EH (cell line): ENCODE measurements at regions not wholly inside any gene's neighbourhood (a gene's known extent, or its start where the extent isn't known, plus 50 kb on each side); places are given as distances from the start of the nearest gene placed in this dataset.
"Not testable (repeated sequence)": the region's sequence is repeated elsewhere in the genome, so short reads cannot be mapped to it uniquely, and the experiment has no call there.

Source experiments
- DNase-seq: peaks from one replicate; pipeline ENCODE4 v3.0.0-alpha.2; 2015; ENCODE audit warnings: low read depth

GRCh38 chr21:22288885-22289499, 1290.8 kb downstream of the NCAM2 start:
- DNase-seq: no peak

DNA sequence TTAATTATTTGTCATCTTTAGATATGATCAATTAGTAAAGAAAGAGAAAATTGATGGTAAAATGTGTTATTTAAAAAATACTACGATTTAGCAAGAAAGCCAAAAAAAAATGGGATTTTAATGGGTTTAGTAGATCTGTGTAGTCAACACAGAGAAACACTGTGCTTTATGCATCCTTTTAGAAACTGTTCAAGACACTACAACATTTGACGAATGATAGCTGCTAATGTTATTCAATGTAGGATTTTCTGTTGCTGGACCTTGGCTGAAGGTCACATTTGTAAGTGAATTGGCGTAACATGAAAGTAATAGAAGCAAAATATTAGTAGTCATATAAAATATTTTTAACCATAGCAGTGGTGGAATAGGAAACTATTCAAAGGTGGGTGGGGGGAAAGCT, 1293.9 kb downstream of the NCAM2 start:
- DNase-seq: no peak

GRCh38 chr21:22297575-22297974, 1299.4 kb downstream of the NCAM2 start:
- no peak for DNase-seq

DNA sequence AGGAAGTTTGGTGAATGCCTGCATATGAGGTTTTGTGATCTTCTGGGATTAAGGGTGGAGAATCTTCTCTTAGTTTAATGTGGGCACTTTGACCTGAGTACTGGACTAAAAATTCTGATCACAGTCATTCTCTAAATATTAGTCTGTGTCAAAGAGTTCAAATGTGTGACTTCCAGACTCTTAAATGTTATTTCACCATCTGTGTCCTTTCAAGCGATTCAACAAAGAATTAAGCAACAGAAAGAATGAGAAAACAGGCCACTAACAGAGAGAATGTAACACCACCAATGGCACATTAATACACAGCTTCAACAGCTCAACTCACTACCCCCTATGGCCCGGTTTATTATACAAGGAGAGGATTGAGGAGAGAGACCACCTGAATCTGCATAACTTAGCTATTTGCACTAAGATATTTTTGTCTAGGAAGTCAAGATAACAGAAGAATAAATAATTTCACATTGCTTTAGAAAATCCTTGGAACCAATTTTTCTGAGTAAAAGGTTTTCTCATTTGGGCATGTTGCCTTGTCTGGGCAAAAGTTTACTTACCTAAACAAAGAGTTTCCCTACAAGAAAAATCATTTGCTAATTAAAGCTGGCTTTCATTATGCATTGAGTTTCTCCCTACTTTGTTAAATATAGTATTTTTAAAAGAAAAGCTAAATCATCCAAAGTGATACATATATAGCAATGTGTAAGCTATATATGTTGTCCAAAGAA, 1313.7 kb downstream of the NCAM2 start:
- no peak for DNase-seq

- no peak for DNase-seq
Observed at GRCh38 chr21:22314963-22315362, 1316.8 kb downstream of the NCAM2 start.

DNA sequence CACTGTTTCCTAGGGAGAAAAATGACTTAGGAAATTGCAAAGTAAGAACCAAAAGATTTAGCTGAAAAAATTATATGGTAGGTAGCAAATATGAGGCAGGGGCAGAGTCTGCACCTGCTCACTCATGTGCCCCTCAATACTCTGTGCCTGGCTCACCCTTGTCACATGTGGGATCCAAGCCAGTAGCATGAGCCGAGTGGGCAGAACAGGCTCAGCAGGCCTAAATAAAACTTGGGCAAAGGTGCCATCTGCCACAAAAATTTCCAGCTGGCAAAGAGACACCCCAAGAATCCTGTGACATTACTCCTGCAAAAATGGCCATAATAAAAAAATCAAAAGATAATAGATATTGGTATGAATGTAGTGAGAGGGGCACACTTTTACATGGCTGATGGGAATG, 1321.2 kb downstream of the NCAM2 start:
- DNase-seq: no peak

- no peak for DNase-seq
Observed at GRCh38 chr21:22342889-22343288, 1344.7 kb downstream of the NCAM2 start.

DNA sequence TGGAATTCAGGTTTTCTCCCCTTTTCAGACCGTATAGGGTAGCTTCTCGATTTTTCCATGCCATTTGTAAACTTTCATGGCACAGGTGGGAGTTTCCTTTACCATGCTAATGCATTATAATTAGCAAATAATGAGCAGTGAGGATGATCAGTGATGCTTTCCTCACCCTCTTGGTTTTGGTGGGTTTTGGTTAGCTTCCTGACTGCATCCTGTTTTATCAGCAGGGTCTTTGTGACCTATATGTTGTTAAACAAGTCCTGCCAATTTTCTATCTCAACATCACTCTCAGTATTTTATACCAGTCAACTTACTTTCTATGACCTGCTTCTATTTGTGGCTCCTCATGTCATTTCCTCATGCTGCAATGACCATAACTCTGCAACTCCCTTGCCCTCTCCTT, 1345.1 kb downstream of the NCAM2 start:
- DNase-seq: no peak

- DNase-seq: no peak
Observed at GRCh38 chr21:22343721-22344120, 1345.5 kb downstream of the NCAM2 start.

DNA sequence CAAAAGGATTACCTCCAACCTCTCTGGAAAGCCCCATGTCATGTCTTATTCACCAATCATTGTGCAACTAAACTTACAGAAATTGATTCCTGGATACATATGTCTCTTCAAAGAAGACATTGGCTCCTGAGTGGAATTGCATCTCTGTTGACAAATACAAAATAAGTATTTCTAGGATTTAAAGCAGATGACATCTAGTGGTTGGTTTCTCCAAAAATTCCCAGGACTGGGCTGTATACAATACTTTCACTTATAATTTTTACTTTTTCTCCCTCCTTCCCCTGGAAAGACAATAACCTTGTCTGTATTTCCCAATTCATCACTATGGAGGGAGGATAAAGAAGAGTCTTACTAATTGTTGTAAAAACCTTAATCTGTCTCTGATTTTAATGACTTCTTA, 1347.4 kb downstream of the NCAM2 start:
- DNase-seq: no peak

- no peak for DNase-seq
Observed at GRCh38 chr21:22346576-22346975, 1348.4 kb downstream of the NCAM2 start.

GRCh38 chr21:22351076-22351475, 1352.9 kb downstream of the NCAM2 start:
- no peak for DNase-seq

GRCh38 chr21:22352088-22352487, 1353.9 kb downstream of the NCAM2 start:
- no peak for DNase-seq

GRCh38 chr21:22355949-22356348, 1357.7 kb downstream of the NCAM2 start:
- DNase-seq: no peak

GRCh38 chr21:22356663-22357062, 1358.5 kb downstream of the NCAM2 start:
- no peak for DNase-seq

GRCh38 chr21:22359599-22359998, 1361.4 kb downstream of the NCAM2 start:
- not testable (repeated sequence) for DNase-seq

DNA sequence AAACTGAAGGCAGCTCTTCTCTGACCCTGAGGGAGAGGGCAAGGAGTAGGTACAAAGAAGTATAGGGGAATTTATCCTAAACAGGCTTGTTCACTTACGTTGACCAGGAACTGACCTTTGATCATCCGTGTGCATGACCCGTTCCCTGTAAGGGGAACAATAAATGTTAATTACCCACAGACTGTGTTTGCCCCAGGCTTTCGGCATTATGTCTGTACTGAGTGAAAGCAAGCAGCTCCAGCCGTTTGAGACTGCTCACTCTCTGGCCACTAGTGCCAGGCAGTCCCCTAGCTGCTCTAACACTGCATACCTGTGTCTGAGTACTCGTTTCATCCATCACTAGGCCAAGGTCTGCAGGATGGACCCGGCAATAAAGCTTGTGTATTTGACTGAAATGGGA, 1365.3 kb downstream of the NCAM2 start:
- no peak for DNase-seq

GRCh38 chr21:22364163-22364562, 1366.0 kb downstream of the NCAM2 start:
- no peak for DNase-seq

DNA sequence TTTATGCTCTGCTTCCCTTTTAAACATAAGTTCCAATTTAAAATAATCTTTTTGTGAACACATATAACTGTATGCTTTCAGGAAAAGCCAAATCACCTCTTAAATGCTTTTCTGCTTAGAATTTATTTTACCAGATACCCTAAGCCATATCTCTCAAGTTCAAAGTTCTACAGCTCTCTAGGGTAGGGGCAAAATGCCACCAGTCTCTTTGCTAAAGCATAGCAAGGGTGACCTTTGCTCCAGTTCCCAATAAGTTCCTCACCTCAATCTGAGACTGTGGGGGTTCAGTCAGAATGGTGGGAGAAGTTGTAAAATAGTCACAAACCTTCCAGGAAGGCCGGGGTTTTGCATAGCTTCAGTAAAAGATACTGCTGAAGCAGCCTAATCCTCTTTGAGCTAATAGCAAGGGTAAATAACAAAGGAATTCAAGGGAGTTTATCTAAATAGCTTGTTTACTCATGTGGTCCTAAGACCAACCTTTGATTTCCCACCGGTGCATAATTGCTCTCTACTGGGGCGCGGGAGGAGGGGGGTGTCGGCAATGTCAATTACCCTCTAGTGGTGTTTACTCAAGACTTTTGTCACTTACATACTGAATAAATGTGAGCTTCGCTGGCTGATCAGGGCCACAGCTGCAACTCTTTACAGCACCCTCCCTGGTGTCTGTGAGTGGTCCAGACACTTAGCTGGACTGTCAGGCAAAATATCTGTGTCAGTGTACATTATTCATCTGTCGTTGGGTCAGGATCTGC, 1376.2 kb downstream of the NCAM2 start:
- DNase-seq: no peak

GRCh38 chr21:22377795-22378194, 1379.6 kb downstream of the NCAM2 start:
- DNase-seq: not testable (repeated sequence)

DNA sequence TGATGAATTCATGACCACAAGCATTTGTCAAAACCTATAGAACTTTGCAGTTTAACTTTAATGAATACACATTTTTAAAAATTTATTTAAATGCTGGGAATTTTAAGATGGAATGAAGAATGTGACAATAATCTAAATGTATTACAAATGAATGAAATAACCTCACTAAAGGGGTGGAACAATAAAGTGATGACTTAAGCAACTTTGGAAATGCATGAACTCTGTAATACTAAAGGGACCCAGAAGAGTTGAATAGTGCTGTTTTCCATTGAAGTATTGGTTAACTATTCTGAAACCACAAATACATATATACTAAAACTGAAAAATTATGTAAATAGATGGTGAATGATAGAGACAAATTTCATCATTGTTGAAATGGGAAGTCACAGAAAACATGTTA, 1395.1 kb downstream of the NCAM2 start:
- DNase-seq: no peak

- no peak for DNase-seq
Observed at GRCh38 chr21:22395965-22396364, 1397.8 kb downstream of the NCAM2 start.
